NCI-H146 (cell line): ENCODE measurements at regions not wholly inside any gene's neighbourhood (a gene's known extent, or its start where the extent isn't known, plus 50 kb on each side); places are given as distances from the start of the nearest gene placed in this dataset.
"Not testable (repeated sequence)": the region's sequence is repeated elsewhere in the genome, so short reads cannot be mapped to it uniquely, and the experiment has no call there.

Experiments
- DNase-seq: peaks from one replicate; lab custom pipeline; 2025; lab: John Stamatoyannopoulos, UW

GRCh38 chr14:44785096-44785495 lies 176.7 kb downstream of the KLHL28 start:
- DNase-seq, result no peak

GRCh38 chr14:44783901-44784300 lies 177.8 kb downstream of the KLHL28 start:
- DNase-seq, result no peak

- DNase-seq, result no peak
Observed at GRCh38 chr14:44782775-44783238, 178.9 kb downstream of the KLHL28 start.

- DNase-seq, result no peak
Observed at GRCh38 chr14:44780989-44781388, 180.8 kb downstream of the KLHL28 start.

GRCh38 chr14:44778604-44779003 lies 183.1 kb downstream of the KLHL28 start:
- no peak for DNase-seq

GRCh38 chr14:44777584-44777983 lies 184.2 kb downstream of the KLHL28 start:
- no peak for DNase-seq

- DNase-seq, result no peak
Observed at GRCh38 chr14:44775248-44775647, 186.5 kb downstream of the KLHL28 start.

- DNase-seq, result no peak
Observed at GRCh38 chr14:44774396-44774795, 187.4 kb downstream of the KLHL28 start.

- no peak for DNase-seq
Observed at GRCh38 chr14:44771496-44771895, 190.3 kb downstream of the KLHL28 start.

- DNase-seq, result no peak
Observed at GRCh38 chr14:44770201-44770600, 191.5 kb downstream of the KLHL28 start.

GRCh38 chr14:44768935-44769334 lies 192.8 kb downstream of the KLHL28 start:
- no peak for DNase-seq

GRCh38 chr14:44767646-44768173 lies 194.0 kb downstream of the KLHL28 start:
- peak; percentile 73 for DNase-seq

- no peak for DNase-seq
Observed at GRCh38 chr14:44766285-44766684, 195.5 kb downstream of the KLHL28 start.

GRCh38 chr14:44763356-44763755 lies 198.4 kb downstream of the KLHL28 start:
- DNase-seq, result no peak

GRCh38 chr14:44759277-44759676 lies 202.5 kb downstream of the KLHL28 start:
- DNase-seq, result no peak

- peak; percentile 4 for DNase-seq
Observed at GRCh38 chr14:44756554-44756953, 205.2 kb downstream of the KLHL28 start.

- DNase-seq, result peak; percentile 48
Observed at GRCh38 chr14:44745371-44745770, 216.4 kb downstream of the KLHL28 start.

- DNase-seq, result no peak
Observed at GRCh38 chr14:44742202-44742601, 219.5 kb downstream of the KLHL28 start.

GRCh38 chr14:44741431-44741830 lies 220.3 kb downstream of the KLHL28 start:
- no peak for DNase-seq

- no peak for DNase-seq
Observed at GRCh38 chr14:44736326-44736725, 225.4 kb downstream of the KLHL28 start.

GRCh38 chr14:44732144-44732543 lies 225.1 kb upstream of the FSCB start:
- DNase-seq, result peak; percentile 30

GRCh38 chr14:44730860-44731259 lies 223.8 kb upstream of the FSCB start:
- no peak for DNase-seq

GRCh38 chr14:44721395-44721794 lies 214.3 kb upstream of the FSCB start:
- DNase-seq, result not testable (repeated sequence)

- no peak for DNase-seq
Observed at GRCh38 chr14:44720707-44721106, 213.6 kb upstream of the FSCB start.
